ENCODE measurements at regions not wholly inside any gene's neighbourhood (a gene's known extent, or its start where the extent isn't known, plus 50 kb on each side); places are given as distances from the start of the nearest gene placed in this dataset.
"Not testable (repeated sequence)": the region's sequence is repeated elsewhere in the genome, so short reads cannot be mapped to it uniquely, and the experiment has no call there.

DNA sequence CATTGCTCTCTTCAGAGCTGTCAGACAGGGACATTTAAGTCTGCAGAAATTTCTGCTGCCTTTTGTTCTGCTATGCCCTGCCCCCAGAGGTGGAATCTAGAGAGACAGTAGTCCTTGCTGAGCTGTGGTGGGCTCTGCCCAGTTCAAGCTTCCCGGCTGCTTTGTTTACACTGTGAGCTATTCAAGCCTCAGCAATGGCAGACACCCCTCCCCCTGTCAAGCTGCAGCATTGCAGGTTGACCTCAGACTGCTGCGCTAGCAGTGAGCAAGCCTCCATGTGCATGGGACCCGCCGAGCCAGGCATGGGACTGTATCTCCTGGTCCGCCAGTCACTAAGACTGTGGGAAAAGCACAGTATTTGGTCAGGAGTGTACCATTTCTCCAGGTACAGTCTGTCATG is 53.6 kb upstream of the MAPK10 start:
- not testable (repeated sequence) for DNase-seq (ENCODE audit: low read depth)

DNA sequence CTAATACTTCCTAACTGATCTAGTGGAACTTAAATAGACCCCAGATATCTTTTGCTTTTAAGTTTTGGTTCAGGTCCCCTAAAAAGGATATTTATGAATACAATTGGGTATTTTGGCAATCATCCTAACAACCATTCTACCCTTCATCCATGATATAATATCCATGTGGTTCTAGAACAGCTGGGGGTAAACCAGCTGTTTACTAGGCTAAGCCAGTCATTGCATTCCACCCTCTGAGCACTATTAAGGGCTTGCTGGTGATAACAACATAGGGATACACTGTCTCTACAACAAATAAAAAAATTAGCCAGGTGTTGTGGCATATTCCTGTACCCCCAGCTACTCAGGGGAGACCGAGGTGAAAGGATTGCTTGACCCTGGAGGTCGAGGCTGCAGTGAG is 54.8 kb upstream of the MAPK10 start:
- DNase-seq (ENCODE audit: low read depth): no peak

DNA sequence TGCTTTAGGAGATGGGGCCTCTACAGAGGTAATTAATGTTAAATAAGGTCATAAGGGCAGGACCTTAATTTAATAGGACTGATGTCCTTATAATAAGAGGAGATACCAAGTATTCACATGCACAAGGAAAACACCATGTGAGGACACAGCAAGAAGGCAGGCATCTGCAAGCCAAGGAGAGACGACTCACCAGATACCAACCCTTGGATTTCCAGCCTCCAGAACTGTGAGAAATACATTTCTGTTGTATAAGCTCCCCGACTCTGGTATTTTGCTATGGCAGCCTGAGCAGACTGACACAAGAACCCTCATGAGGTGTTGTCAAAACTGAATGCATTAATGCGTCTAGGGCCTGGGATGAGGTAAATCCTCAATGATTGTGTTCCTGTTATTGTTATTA is 56.2 kb upstream of the MAPK10 start:
- DNase-seq (ENCODE audit: low read depth): no peak

DNA sequence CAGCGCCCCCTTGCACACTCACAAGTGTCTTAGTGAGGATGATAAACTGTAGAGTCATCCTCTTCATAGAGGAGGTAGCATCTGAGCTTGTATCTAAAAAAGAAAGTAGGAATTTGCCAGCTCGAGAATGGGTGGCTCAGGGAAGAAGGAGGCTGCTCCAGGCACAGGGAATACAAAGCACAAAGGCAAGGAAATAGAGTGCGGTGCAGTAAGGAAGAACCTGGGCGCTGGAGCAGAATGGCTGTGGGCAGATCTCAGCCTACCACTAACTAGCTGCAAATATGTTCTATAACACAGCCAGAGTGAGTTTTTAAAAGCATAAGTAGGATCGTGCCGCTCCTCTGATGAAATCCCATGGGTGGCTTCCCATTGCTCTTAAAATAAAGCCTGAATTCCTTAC is 61.6 kb upstream of the MAPK10 start:
- no peak for DNase-seq (ENCODE audit: low read depth)

DNA sequence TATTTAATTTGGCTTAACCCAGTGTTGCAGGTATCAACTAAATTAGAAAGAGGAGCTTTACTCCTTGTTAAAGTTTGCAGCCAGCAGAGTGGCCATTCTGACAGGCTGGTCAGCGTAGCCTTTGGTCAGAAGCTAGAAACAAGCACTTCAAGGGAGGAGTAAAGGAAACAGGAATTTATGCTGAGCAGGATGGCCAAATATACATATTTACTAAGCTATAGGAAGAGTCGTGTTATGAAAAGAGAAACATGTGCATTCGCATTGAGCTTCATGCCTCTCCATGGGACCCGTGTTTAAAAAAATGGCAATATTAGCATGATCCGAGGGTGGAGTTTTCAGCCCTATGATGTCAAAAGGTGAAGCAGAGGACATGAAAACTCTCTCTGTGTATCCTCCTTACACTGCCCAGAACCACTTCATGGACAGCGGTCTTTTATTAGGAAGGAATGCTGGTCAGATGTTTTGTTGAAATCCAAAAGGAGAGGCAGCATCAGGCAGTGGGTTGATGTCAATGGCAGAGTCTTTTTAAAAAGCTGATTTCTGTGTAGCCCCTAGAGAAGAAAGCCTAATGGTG is 71.8 kb upstream of the MAPK10 start:
- no peak for DNase-seq (ENCODE audit: low read depth)

DNA sequence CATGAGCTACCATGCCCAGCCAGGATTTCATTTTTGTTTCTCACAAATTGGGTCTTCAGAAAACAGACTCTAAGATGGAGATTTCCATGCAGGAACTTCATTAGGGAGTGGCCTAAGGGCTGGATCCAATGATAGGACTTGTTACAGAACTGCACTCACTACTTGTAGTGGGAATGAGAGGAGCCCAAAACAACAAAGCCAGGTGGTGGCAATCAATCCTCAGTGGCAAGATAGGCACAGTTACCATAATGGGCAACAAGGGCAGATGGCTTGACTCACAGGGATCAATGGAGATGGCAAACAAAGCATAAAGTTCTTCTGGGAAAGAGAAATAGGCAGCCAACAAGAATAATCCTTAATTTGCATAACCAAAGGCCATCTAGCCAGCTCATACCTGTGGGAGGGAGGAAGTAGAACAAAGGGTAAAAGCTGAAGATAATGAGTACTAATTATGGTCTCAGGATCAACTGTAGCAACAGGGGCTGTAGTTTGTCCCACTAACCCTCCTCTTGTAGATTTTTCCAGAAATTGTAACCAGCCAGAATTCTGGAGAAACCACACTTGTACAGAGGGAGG is 72.8 kb upstream of the MAPK10 start:
- no peak for DNase-seq (ENCODE audit: low read depth)

DNA sequence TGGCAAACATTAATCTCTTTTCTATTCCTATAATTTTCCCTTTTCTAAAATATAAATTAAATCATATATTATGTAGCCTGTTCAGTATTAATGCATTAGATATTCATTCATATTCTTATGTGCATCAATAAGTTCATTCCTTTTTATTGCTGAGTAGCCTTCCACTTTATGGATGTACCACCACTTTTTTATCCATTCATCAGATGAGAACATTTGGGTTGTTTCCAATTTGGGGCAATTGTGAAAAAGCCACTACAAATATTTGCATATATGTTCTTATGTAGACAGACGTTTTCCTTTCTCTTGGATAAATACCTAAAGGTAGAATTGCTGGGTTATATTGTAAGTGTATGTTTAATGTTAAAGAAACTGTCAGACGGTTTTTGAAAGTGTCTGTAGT is 79.4 kb upstream of the MAPK10 start:
- no peak for DNase-seq (ENCODE audit: low read depth)

DNA sequence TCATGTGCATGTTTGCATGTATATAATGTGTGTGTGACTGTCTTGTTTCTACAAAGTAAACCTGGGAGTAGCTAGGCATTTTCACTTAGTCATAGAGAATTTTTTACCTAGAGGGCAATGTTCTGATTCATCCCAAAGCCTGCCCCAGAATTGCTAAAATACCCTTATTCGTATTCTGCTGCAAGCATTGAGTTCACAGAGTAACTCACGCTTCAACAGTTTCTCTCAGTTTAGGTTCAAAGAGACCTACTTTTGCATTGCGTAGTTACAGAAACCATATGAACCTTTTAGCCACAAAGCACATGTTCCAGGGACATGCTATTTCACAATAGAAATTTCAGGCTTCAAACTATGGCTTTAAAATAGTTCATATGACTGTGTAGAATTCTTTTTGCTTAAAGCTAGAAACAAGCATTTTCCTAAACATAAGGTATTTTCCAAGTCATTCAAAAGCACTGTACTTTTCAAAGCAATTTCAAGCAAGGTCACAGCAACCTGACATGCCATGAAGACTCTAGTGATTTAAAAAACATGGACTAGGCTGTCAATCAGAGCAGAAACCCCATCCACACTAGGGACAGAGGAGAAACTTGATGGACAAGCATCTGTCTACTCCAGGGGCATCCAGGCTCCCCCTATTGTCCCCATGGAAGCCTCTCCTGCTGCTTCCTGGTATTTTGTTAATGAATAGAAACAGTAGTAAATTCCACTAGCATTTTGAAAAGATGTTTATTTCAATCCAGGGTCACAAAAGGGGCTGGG is 81.5 kb upstream of the MAPK10 start:
- peak; percentile 9 for DNase-seq (ENCODE audit: low read depth)

DNA sequence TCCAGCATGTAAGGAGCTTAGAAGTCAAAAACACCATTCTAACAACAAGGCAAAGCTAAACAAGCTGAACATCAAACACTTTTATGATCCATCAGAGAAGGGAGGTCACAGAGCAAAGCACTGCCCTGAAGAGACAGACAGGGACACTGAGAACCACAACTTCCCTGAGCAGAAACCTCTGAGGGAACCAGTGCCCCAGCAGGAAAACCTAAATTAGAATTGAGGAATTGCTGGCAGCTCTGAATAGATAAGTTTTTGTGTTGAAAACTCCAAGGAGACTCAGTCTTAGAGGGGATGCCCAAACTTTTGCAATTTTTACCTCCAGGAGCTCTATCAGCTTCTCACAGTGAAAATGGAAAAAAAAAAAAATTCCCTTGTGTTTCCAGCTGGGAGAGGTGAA is 83.0 kb upstream of the MAPK10 start:
- DNase-seq (ENCODE audit: low read depth): no peak

DNA sequence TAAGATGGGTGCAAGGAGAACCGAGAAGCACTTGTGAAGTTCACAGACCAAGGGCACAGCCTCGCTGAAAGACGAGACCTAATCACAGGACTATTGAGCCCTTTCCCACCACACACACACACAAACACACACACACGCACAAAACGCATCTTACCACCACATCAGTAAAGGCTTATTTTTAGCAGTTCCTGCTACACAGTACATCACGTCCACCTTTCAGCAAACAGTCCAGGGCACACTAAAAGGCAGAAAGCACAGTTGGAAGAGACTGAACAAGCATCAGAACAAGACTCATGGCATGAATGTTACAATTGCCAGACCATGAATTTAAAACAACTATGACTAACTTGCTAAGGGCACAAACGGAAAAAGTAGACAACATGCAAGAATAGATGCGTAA is 83.6 kb upstream of the MAPK10 start:
- DNase-seq (ENCODE audit: low read depth): peak; percentile 4

DNA sequence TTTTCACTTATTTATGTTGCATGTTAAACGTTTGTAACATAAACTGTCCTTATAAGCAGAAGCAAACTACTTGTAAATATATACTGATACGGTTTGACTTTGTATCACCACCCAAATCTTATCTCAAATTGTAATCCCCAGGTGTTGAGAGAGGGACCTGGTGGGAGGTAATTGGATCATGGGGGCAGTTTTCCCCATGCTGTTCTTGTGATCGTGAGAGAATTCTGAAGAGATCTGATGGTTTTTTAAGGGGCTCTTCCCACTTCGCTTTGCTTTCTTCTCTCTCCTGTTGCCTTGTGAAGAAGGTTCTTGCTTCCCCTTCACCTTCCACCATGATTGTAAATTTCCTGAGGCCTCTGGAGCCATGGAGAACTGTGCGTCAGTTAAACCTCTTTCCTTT is 87.1 kb upstream of the MAPK10 start:
- DNase-seq (ENCODE audit: low read depth): no peak

DNA sequence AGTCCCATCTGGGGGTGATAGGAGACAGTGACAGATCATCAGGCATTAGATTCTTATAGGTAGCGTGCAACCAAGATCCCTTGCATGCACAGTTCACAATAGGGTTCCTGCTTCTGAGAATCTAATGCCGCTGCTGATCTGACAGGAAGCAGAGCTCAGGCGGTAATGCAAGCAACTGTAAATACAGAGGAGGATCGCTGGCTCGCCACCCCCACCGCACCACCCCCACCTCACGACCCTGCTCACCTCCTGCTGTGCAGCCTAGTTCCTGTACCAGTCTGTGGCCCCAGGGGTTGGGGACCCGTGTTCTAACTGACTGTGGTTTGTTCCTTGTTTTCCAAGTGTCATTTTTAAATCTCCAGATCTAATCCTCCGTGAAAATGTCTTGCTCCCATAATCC is 89.0 kb upstream of the MAPK10 start:
- DNase-seq (ENCODE audit: low read depth): no peak

DNA sequence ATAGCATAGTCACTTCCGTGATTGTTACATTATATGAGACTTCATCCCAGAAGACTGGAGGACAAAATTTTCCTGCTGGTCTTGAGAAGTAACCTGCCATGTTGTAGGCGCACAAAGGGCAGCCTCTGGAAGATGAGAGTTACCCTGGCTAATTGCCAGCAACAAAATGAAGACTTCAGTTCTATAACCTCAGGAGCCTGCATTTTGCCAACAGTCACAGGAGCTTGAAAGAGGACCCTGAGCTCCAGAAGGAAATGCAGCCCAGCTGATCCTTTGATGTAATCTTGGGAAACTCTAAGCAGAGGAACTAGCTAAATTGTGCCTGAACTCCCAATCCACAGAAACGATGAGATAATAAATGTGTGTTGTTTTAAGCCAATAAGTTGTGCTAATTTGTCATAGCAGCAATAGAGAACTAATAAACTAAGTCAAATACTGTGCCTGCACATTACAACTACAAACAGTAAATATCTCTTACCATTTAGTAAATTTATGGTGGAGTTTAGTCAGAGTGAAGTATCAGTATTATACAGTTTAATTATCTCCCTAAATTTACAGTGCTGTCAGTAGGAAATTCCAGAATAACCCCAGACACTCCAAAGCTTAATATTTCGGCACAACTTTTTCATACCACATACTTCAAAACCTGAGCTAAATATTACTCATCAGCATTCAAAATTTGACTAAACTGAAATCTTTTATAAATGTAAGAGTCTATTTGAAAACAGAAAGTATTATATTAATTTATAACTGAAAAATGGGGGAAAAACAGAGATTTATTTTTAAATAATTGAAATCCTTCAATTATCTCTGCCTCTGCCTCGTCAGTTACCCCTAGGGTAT is 90.1 kb upstream of the MAPK10 start:
- no peak for DNase-seq (ENCODE audit: low read depth)

DNA sequence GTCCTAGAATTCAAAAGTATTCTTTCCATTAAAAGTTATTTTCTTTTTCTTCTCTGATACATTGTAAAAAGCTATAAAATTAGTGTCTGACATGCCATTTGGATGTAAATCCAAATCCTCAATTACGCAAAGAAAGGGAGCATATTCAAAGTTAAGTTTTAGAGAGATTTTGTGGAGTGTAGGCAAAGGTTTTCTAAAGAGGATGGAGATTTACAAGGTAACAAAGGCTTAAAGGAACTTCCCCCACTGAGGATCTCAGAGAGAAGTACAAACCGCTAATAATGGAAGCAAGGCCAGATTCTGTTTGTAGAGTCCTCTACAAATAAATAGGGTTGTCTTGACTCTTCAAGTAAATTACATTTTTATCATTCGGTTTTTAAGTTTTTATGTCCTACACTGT is 91.0 kb upstream of the MAPK10 start:
- no peak for DNase-seq (ENCODE audit: low read depth)

DNA sequence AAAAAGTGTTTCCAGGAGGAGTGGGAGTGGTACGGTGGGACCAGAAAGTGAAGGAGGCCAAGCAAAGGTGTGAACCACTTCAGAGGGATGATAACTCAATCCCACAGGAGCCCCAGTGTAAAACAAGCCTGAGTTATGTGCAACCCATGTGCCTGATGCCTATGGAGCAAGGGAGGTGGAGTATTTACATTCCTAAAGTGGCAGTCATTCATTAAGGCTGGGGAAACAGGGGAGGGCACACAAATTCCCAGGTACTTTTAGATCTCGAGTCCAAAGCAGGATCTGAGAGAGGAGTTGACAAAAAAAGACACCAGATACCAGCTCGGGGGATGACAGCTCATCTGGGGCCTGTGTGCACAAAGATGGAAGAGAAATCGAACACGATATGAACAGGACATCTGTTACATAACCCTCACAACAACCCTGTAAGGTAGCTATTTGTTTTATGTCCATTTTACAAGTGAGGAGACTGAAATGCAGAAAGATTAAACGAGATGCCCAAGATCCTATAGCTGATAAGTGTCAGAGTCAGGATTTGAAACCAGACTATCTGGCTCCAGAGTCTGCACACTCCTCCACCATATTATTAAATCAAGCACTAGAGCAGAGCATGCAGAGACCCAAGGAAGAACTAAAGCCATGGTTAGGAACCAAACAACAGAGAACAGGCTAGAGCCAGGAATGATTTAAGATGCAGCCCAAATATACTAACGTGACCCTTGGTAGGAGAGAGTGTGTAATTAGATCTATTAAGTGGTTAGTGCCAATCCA is 91.9 kb upstream of the MAPK10 start:
- peak; percentile 6 for DNase-seq (ENCODE audit: low read depth)

DNA sequence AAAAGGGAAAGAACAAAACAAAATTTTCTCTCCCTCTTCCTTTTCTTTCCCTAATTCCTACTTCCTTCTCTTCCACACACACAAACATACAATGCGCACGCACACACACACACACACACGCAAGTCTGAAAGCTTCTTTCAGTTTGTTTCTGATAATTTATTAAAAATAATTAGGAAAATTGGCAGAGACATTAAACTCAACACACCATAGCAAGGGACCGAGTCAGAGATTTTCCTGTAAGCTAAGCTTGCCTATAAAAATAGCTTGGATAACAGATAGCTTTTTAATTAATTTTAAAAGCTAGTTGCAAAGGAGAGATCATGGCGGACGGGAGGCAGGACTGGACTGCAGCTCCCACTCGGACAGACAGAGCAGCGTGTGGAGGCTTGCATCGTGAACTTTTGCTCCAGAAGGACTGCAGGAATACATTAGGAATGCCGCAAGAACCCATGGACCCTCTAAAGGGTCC is 92.6 kb upstream of the MAPK10 start:
- DNase-seq (ENCODE audit: low read depth): no peak

DNA sequence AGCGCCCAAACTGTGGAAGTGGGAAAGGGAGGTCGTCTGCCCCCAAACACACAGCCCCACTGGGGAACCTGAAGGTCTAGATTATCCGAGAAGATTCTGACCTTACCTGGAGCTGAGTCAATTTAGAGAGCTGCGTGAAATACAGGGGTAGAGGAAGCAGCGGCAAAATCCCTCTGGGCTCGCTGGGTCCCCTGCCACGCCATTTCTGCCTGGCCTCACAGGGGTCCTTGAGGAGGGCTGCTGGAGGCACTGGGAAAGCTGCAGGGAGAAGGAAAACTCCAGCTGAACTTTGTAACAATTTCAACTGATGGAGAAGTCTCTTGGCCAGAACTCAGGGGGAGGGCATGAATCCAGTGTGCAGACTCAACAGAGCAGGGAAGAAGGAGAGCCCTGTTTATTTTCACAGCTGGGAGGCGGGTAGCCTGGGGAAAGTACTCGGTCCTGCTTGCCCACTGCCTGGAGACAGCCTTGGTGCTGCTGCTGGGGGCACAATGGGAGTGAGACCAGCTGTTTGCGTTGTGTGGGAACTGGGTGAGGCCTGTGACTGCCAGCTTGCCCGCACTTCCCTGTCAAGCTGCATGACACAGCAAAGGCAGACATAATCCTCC is 93.2 kb upstream of the MAPK10 start:
- peak; percentile 56 for DNase-seq (ENCODE audit: low read depth)

DNA sequence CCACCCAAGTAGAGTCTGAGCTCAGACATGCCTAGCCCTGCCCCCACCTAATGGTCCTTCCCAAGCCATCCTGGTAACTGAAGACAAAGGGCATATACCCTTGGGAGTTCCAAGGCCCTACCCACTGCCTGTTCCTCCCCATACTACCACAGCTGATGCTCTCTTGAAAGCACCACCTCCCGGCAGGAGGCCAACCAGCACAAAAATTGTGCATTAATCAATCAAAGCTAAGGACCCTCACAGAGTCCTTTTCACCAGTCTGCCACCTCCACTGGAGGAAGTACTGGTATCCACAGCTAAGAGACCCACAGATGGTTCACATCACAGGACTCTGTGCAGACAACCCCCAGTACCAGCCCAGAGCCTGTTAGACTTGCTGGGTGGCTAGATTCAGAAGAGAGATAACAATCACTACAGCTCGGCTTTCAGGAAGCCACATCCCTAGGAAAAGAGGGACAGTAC is 93.8 kb upstream of the MAPK10 start:
- DNase-seq (ENCODE audit: low read depth): not testable (repeated sequence)

DNA sequence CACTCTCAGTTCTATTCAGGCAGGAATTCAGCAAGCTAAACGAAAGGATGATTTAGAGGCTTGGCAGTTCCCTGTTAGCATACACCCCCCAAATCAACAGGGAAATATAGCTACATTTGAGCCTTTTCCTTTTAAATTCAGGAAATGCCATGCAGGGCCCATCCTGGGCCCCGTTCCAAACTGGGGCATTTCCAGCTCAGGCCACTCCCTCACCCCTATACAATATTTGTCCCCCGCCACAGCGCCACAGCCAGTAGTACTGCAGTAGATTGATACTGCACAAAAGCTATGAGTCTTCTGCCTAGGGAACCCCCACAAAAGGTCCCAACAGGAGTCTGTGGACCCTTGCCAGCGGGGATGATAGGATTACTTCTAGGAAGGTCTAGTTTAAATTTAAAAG is 102.0 kb upstream of the MAPK10 start:
- DNase-seq (ENCODE audit: low read depth): no peak

DNA sequence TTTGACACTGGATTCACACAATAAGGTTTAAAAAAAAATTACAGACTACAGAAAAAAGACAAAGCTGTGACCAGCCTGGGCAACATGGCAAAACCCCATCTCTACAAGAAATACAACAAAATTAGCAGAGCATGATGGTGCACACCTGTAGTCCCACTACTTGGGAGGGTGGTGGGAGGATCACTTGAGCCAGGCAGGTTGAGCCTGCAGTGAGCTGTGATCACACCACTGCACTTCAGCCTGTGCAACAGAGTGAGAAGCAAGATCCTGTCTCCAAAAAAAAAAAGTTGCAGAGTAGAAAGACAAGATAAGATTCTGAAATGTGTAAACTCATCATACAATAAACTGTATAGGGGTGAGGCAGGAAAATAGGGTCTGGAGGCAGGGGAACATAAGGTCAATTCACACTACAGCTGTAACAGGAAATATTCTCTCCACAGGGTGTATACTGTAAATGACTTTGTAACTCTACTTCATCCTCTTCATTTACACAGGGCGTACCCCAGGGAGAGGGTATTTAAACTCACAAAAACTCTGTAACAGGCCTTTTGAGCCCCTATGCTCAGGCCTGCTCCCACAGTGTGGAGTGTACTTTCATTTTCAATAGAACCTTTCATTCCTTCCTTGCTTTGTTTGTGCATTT is 112.6 kb upstream of the MAPK10 start:
- no peak for DNase-seq (ENCODE audit: low read depth)

DNA sequence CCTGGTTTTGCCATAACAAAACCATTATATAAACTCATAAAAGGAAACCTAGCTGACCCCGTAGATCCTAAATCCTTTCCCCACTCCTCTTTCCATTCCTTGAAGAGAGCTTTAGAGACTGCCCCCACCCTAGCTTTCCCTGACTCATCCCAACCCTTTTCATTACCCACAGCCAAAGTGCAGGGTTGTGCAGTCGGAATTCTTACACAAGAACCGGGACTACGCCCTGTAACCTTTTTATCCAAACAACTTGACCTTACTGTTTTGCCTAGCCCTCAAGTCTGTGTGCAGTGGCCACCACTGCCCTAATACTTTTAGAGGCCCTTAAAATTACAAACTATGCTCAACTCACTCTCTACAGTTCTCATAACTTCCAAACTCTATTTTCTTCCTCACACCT is 116.0 kb upstream of the PTPN13 start:
- not testable (repeated sequence) for DNase-seq (ENCODE audit: low read depth)
